ENCODE measurements at regions not wholly inside any gene's neighbourhood (a gene's known extent, or its start where the extent isn't known, plus 50 kb on each side); places are given as distances from the start of the nearest gene placed in this dataset.

GRCh38 chr3:161796780-161797179, 300.2 kb downstream of the OTOL1 start:
- TF ChIP-seq CTCF (IDR thresholded peaks at IDR 0.05; ENCODE audit: insufficient read depth, low read depth, low read length) (no peak), EZH2 (IDR thresholded peaks at IDR 0.05; ENCODE audit: insufficient read depth, low read length) (no peak)
- H3K27ac Mint-ChIP-seq (ENCODE audit: unreplicated experiment) = no peak overlapping the region

GRCh38 chr3:161798016-161798415, 301.4 kb downstream of the OTOL1 start:
- H3K4me1 ChIP-seq (ENCODE audit: insufficient read depth, low read length) = no peaks in the 10 kb centered on the region
- H3K79me2 ChIP-seq (ENCODE audit: insufficient read depth, low read length) = no peaks in the 10 kb centered on the region
- H2AFZ ChIP-seq (ENCODE audit: low read depth, low read length) = no peak overlapping the region
- H3K4me2 ChIP-seq (ENCODE audit: low read length) = no peak overlapping the region
- Mint-ChIP-seq H3K27me3 (ENCODE audit: low read depth, unreplicated experiment) (no peaks in the 10 kb centered on the region), H3K27ac (ENCODE audit: unreplicated experiment) (no peak overlapping the region), H3K9me3 (ENCODE audit: unreplicated experiment) (peaks cover 6% of the 10 kb centered on the region), H3K36me3 (ENCODE audit: low read depth, unreplicated experiment) (no peaks in the 10 kb centered on the region), H3K4me3 (ENCODE audit: unreplicated experiment) (no peak overlapping the region), H3K4me1 (ENCODE audit: low read depth, unreplicated experiment) (peaks cover 1% of the 10 kb centered on the region)
- H4K20me1 ChIP-seq (ENCODE audit: insufficient read depth, low read length) = no peaks in the 10 kb centered on the region
- H3K4me3 ChIP-seq (ENCODE audit: insufficient read depth, low read depth, low read length) = no peak overlapping the region
- no peak for DNase-seq (ENCODE audit: low read depth)
- no peaks in the 10 kb centered on the region for H3K36me3 ChIP-seq (ENCODE audit: insufficient read depth, low read length)
- H3K27ac ChIP-seq (ENCODE audit: low read depth, low read length) = no peak overlapping the region
- no peak for FAIRE-seq
- no peak for TF ChIP-seq EZH2 (IDR thresholded peaks at IDR 0.05; ENCODE audit: insufficient read depth, low read length)
- TF ChIP-seq CTCF (IDR thresholded peaks at IDR 0.05; ENCODE audit: insufficient read depth, low read depth, low read length) = no peak
- H3K9ac ChIP-seq (ENCODE audit: low read length) = no peak overlapping the region
- H3K9me3 ChIP-seq (ENCODE audit: insufficient read depth, low read depth, low read length) = no peaks in the 10 kb centered on the region
- H3K27me3 ChIP-seq (ENCODE audit: insufficient read depth, low read length) = no peaks in the 10 kb centered on the region

More at GRCh38 chr3:161796780-161797179, 300.2 kb downstream of the OTOL1 start:
- H3K27me3 ChIP-seq (ENCODE audit: insufficient read depth, low read length) = no peaks in the 10 kb centered on the region
- Mint-ChIP-seq H3K9me3 (ENCODE audit: unreplicated experiment) (peaks cover 4% of the 10 kb centered on the region), H3K4me1 (ENCODE audit: low read depth, unreplicated experiment) (peaks cover 1% of the 10 kb centered on the region), H3K36me3 (ENCODE audit: low read depth, unreplicated experiment) (no peaks in the 10 kb centered on the region), H3K4me3 (ENCODE audit: unreplicated experiment) (no peak overlapping the region), H3K27me3 (ENCODE audit: low read depth, unreplicated experiment) (no peaks in the 10 kb centered on the region)
- no peaks in the 10 kb centered on the region for H4K20me1 ChIP-seq (ENCODE audit: insufficient read depth, low read length)
- no peaks in the 10 kb centered on the region for H3K36me3 ChIP-seq (ENCODE audit: insufficient read depth, low read length)
- no peaks in the 10 kb centered on the region for H3K4me1 ChIP-seq (ENCODE audit: insufficient read depth, low read length)
- no peak overlapping the region for H2AFZ ChIP-seq (ENCODE audit: low read depth, low read length)
- no peak overlapping the region for H3K4me3 ChIP-seq (ENCODE audit: insufficient read depth, low read depth, low read length)
- DNase-seq (ENCODE audit: low read depth) = no peak
- H3K9ac ChIP-seq (ENCODE audit: low read length) = no peak overlapping the region
- FAIRE-seq = no peak
- H3K4me2 ChIP-seq (ENCODE audit: low read length) = no peak overlapping the region
- H3K9me3 ChIP-seq (ENCODE audit: insufficient read depth, low read depth, low read length) = no peaks in the 10 kb centered on the region
- no peaks in the 10 kb centered on the region for H3K79me2 ChIP-seq (ENCODE audit: insufficient read depth, low read length)
- H3K27ac ChIP-seq (ENCODE audit: low read depth, low read length) = no peak overlapping the region

GRCh38 chr3:161800985-161801559, 304.5 kb downstream of the OTOL1 start:
- Histone ChIP-seq H3K4me1 (ENCODE audit: insufficient read depth, low read length) (no peaks in the 10 kb centered on the region), H3K9me3 (ENCODE audit: insufficient read depth, low read depth, low read length) (no peaks in the 10 kb centered on the region)

More at GRCh38 chr3:161800985-161801559, 304.5 kb downstream of the OTOL1 start:
- H3K9ac ChIP-seq (ENCODE audit: low read length) = no peak overlapping the region
- no peaks in the 10 kb centered on the region for H3K36me3 ChIP-seq (ENCODE audit: insufficient read depth, low read length)
- no peak overlapping the region for H3K27ac ChIP-seq (ENCODE audit: low read depth, low read length)
- FAIRE-seq = no peak
- H3K27me3 ChIP-seq (ENCODE audit: insufficient read depth, low read length) = no peaks in the 10 kb centered on the region
- no peak for DNase-seq (ENCODE audit: low read depth)
- Mint-ChIP-seq H3K36me3 (ENCODE audit: low read depth, unreplicated experiment) (no peaks in the 10 kb centered on the region), H3K27ac (ENCODE audit: unreplicated experiment) (no peak overlapping the region), H3K4me1 (ENCODE audit: low read depth, unreplicated experiment) (peaks cover 1% of the 10 kb centered on the region), H3K27me3 (ENCODE audit: low read depth, unreplicated experiment) (no peaks in the 10 kb centered on the region), H3K4me3 (ENCODE audit: unreplicated experiment) (no peak overlapping the region), H3K9me3 (ENCODE audit: unreplicated experiment) (peaks cover 6% of the 10 kb centered on the region)
- H4K20me1 ChIP-seq (ENCODE audit: insufficient read depth, low read length) = no peaks in the 10 kb centered on the region
- no peak overlapping the region for H2AFZ ChIP-seq (ENCODE audit: low read depth, low read length)
- H3K79me2 ChIP-seq (ENCODE audit: insufficient read depth, low read length) = no peaks in the 10 kb centered on the region
- TF ChIP-seq EZH2 (IDR thresholded peaks at IDR 0.05; ENCODE audit: insufficient read depth, low read length) (no peak), CTCF (IDR thresholded peaks at IDR 0.05; ENCODE audit: insufficient read depth, low read depth, low read length) (no peak)
- H3K4me2 ChIP-seq (ENCODE audit: low read length) = no peak overlapping the region
- no peak overlapping the region for H3K4me3 ChIP-seq (ENCODE audit: insufficient read depth, low read depth, low read length)
